Endothelial cell of umbilical vein (primary cell): ENCODE measurements at regions not wholly inside any gene's neighbourhood (a gene's known extent, or its start where the extent isn't known, plus 50 kb on each side); places are given as distances from the start of the nearest gene placed in this dataset.

Experiments used
- BruUV-seq: library from RNA; stranded (reverse); fragments of 400-500 nt; replicated peaks from 2 replicates; lab custom pipeline; 2021; lab: Mats Ljungman, UMichigan
- CTCF ChIA-PET: fragments of 300-600, 350-600 bp; sonication (Branson Sonifier 250); formaldehyde crosslinking; loops from one replicate; lab custom pipeline; 2021; ENCODE audit warnings: antibody characterized with exemption, inconsistent platforms; lab: Charles Lee
- POLR2A ChIA-PET: fragments of 300-600, 350-600 bp; sonication (Branson Sonifier 250); formaldehyde crosslinking; loops from one replicate; lab custom pipeline; 2021; ENCODE audit warnings: antibody characterized with exemption, inconsistent platforms; lab: Charles Lee
- DNase-seq: peaks from one replicate; pipeline ENCODE4 v3.0.0-alpha.2; 2011; ENCODE audit warnings: low read depth, low spot score
- FAIRE-seq: peaks from 2 replicates; lab custom pipeline; 2011; peaks lifted over from hg19 to GRCh38; lab: Jason Lieb, UNC
- H2AFZ ChIP-seq: 2 replicates; pipeline ENCODE4 v1.6.0; 2012; ENCODE audit warnings: low read depth, low read length, control low read depth, inconsistent platforms
- H3K27ac ChIP-seq: 2 replicates; pipeline ENCODE4 v1.5.1; 2011; ENCODE audit warnings: low read depth, mild to moderate bottlenecking, control low read depth, low read length, moderate library complexity; ENCODE audit not compliant: insufficient read depth
- H3K27me3 ChIP-seq, 2 experiments: 2 replicates each; pipeline versions ENCODE4 v1.6.0 to v1.6.1; 2011; ENCODE audit warnings: low read length in 2 of 2, mixed read lengths in 1 of 2; ENCODE audit not compliant: control insufficient read depth in 2 of 2, insufficient read depth in 2 of 2
- H3K36me3 ChIP-seq, 2 experiments: 2 replicates in 1 of 2; 3 replicates in 1 of 2; pipeline ENCODE4 v1.5.1; 2011; ENCODE audit warnings: low read length in 2 of 2, mild to moderate bottlenecking in 1 of 2, moderate library complexity in 1 of 2; ENCODE audit not compliant: control insufficient read depth in 2 of 2, insufficient read depth in 2 of 2; ENCODE audit errors: extremely low read depth in 1 of 2
- H3K4me1 ChIP-seq: 3 replicates; pipeline ENCODE4 v1.5.1; 2011; ENCODE audit warnings: mild to moderate bottlenecking, low read length; ENCODE audit not compliant: control insufficient read depth, insufficient read depth; ENCODE audit errors: extremely low read depth
- H3K4me2 ChIP-seq: 2 replicates; pipeline ENCODE4 v1.6.1; 2011; ENCODE audit warnings: low read length, control low read depth, mixed read lengths; ENCODE audit not compliant: insufficient read depth
- H3K4me3 ChIP-seq, 3 experiments: fragments of 200-600 bp in 1 of 3; sonication (generic), shearing (Covaris generic) in 1 of 3; replicated peaks in 1 of 3; 2 replicates each; pipeline ENCODE4 v1.5.1; 2011 to 2016; ENCODE audit warnings: control low read depth in 3 of 3, low read length in 3 of 3, mild to moderate bottlenecking in 2 of 3, inconsistent platforms in 1 of 3, low read depth in 1 of 3, moderate library complexity in 1 of 3; ENCODE audit not compliant: insufficient read depth in 1 of 3
- H3K79me2 ChIP-seq: 2 replicates; pipeline ENCODE4 v1.6.0; 2012; ENCODE audit warnings: low read length, inconsistent platforms; ENCODE audit not compliant: control insufficient read depth, insufficient read depth
- H3K9ac ChIP-seq: replicated peaks from 2 replicates; pipeline ENCODE3; 2011; ENCODE audit warnings: low read length, control low read depth; ENCODE audit not compliant: insufficient read depth; ENCODE audit errors: extremely low read depth
- H3K9me1 ChIP-seq: replicated peaks from 3 replicates; pipeline ENCODE4 v1.6.0; 2011; ENCODE audit warnings: mild to moderate bottlenecking, low read length; ENCODE audit not compliant: control insufficient read depth, insufficient read depth; ENCODE audit errors: extremely low read depth
- H3K9me3 ChIP-seq: replicated peaks from 2 replicates; pipeline ENCODE4 v1.5.1; 2012; ENCODE audit warnings: low read length, inconsistent platforms; ENCODE audit not compliant: control insufficient read depth, insufficient read depth
- H4K20me1 ChIP-seq: replicated peaks from 2 replicates; pipeline ENCODE3; 2011; ENCODE audit warnings: mild to moderate bottlenecking, low read length; ENCODE audit not compliant: control insufficient read depth, insufficient read depth; ENCODE audit errors: extremely low read depth
- CTCF ChIP-seq, 2 donors: IDR thresholded peaks; 1 replicate in 1 of 2; 2 replicates in 1 of 2; pipeline ENCODE4 v1.5.1; 2011; ENCODE audit warnings: low read length in 2 of 2, mild to moderate bottlenecking in 2 of 2, moderate library complexity in 2 of 2, control low read depth in 1 of 2, inconsistent platforms in 1 of 2, low read depth in 1 of 2; ENCODE audit not compliant: insufficient read depth in 1 of 2; ENCODE audit errors: extremely low read depth in 1 of 2
- EZH2 ChIP-seq: IDR thresholded peaks from 2 replicates; pipeline ENCODE4 v1.6.1; 2012; ENCODE audit warnings: borderline replicate concordance, low read depth, mild to moderate bottlenecking, moderate library complexity, low read length, inconsistent platforms; ENCODE audit not compliant: severe bottlenecking
- FOS ChIP-seq: IDR thresholded peaks from 2 replicates; pipeline ENCODE4 v1.6.1; 2011; ENCODE audit warnings: mild to moderate bottlenecking, low read length, moderate library complexity, borderline replicate concordance; ENCODE audit not compliant: insufficient read depth
- GATA2 ChIP-seq: IDR thresholded peaks from 2 replicates; pipeline ENCODE4 v1.7.0; 2011; ENCODE audit warnings: low read depth, mild to moderate bottlenecking, moderate library complexity, mixed read lengths, low read length; ENCODE audit not compliant: insufficient read length, insufficient read depth
- JUN ChIP-seq: IDR thresholded peaks from 2 replicates; pipeline ENCODE4 v1.6.1; 2011; ENCODE audit warnings: borderline replicate concordance, low read depth; ENCODE audit not compliant: insufficient read length, insufficient read depth
- MAX ChIP-seq: IDR thresholded peaks from 2 replicates; pipeline ENCODE4 v1.6.1; 2011; ENCODE audit not compliant: insufficient read depth, insufficient read length
- MYC ChIP-seq: IDR thresholded peaks from one replicate; pipeline ENCODE4 v1.6.1; 2011; ENCODE audit warnings: mild to moderate bottlenecking, low read depth, low read length
- POLR2A ChIP-seq: IDR thresholded peaks from 2 replicates; pipeline ENCODE4 v1.6.1; 2012; ENCODE audit warnings: low read depth, mild to moderate bottlenecking, control low read depth, low read length
- dilution Hi-C: fragments of 300-500 bp; cut with MboI; formaldehyde crosslinking; loops from one replicate; pipeline ENCODE4 v1.15.0; 2019; ENCODE audit warnings: low sequenced_read_pairs; ENCODE audit not compliant: extremely low pct_ligation_motif_present
- intact Hi-C: fragments of 100-400 bp; cut with micrococcal nuclease; formaldehyde crosslinking; loops from one replicate; pipeline ENCODE4 v1.10.0; 2022

GRCh38 chr4:153890761-153891160, 101.9 kb upstream of the SFRP2 start:
- no TSS peak for BruUV-seq
- Histone ChIP-seq H2AFZ (no peak overlapping the region), H3K36me3 (no peaks in the 10 kb centered on the region), H3K9me1 (no peaks in the 10 kb centered on the region), H3K4me2 (no peak overlapping the region), H3K4me3 (no peak overlapping the region), H3K9ac (no peak overlapping the region), H3K79me2 (no peaks in the 10 kb centered on the region), H3K27ac (no peak overlapping the region), H3K27me3 (no peaks in the 10 kb centered on the region), H4K20me1 (no peaks in the 10 kb centered on the region), H3K9me3 (peaks cover 6% of the 10 kb centered on the region), H3K4me1 (no peaks in the 10 kb centered on the region)
- ChIA-PET POLR2A (no interaction called here), CTCF (no interaction called here)
- FAIRE-seq (no peak), DNase-seq (no peak)
- no peak for TF ChIP-seq FOS
- no peak for TF ChIP-seq MAX
- no peak for TF ChIP-seq JUN
- no peak for TF ChIP-seq GATA2
- TF ChIP-seq CTCF (IDR thresholded peaks at IDR 0.05; ENCODE audit: extremely low read depth in 1 of 2, insufficient read depth in 1 of 2, low read depth in 1 of 2, low read length in 2 of 2), result no peak
- no peak for TF ChIP-seq POLR2A
- no peak for TF ChIP-seq EZH2
- no peak for TF ChIP-seq MYC
- dilution Hi-C loops (no loop called here), intact Hi-C loops (no loop called here)
